SK-N-SH (cell line): ENCODE measurements at regions not wholly inside any gene's neighbourhood (a gene's known extent, or its start where the extent isn't known, plus 50 kb on each side); places are given as distances from the start of the nearest gene placed in this dataset.

Experiments used
- CTCF ChIA-PET: fragments of 300-600, 350-600 bp; formaldehyde crosslinking; extraction: SDS; loops from one replicate; lab custom pipeline; 2021; lab: Yijun Ruan, JAX
- POLR2A ChIA-PET: fragments of 350-600 bp; sonication (Branson Sonifier 250); formaldehyde crosslinking; extraction: SDS; loops from one replicate; lab custom pipeline; 2020; ENCODE audit warnings: antibody characterized with exemption, inconsistent platforms; lab: Yijun Ruan, JAX
- DNase-seq: peaks from one replicate; pipeline ENCODE4 v3.0.0; 2012
- H2AFZ ChIP-seq: fragments of 200-600 bp; sonication (generic); 2 replicates; pipeline ENCODE4 v1.8.1; 2016; ENCODE audit warnings: antibody characterized with exemption, mild to moderate bottlenecking, low read depth
- H3F3A ChIP-seq: fragments of 200-600 bp; sonication (generic); replicated peaks from 2 replicates; pipeline ENCODE3; 2016; ENCODE audit warnings: antibody characterized with exemption, mild to moderate bottlenecking; ENCODE audit not compliant: insufficient read depth
- H3K27ac ChIP-seq, 2 experiments: fragments of 200-500 bp in 1 of 2; fragments of 200-600 bp in 1 of 2; sonication (Bioruptor generic) in 1 of 2; sonication (generic), shearing (Covaris generic) in 1 of 2; 2 replicates each; pipeline versions ENCODE4 v1.5.1 to v1.6.1; 2014 to 2016; ENCODE audit warnings: low read depth in 2 of 2, inconsistent platforms in 1 of 2, low read length in 1 of 2, mild to moderate bottlenecking in 1 of 2, mixed read lengths in 1 of 2
- H3K27me3 ChIP-seq: fragments of 200-600 bp; sonication (generic), shearing (Covaris generic); 2 replicates; pipeline ENCODE4 v1.6.1; 2016; ENCODE audit warnings: mixed run types; ENCODE audit not compliant: insufficient read depth
- H3K36me3 ChIP-seq, 2 experiments: fragments of 200-500 bp in 1 of 2; fragments of 200-600 bp in 1 of 2; sonication (Bioruptor generic) in 1 of 2; sonication (generic) in 1 of 2; replicated peaks in 1 of 2; 2 replicates each; pipeline versions ENCODE3 to v1.5.1; 2014 to 2016; ENCODE audit warnings: low read length in 1 of 2, mild to moderate bottlenecking in 1 of 2; ENCODE audit not compliant: insufficient read depth in 2 of 2, control insufficient read depth in 1 of 2
- H3K4me1 ChIP-seq, 2 experiments: fragments of 200-500 bp in 1 of 2; fragments of 200-600 bp in 1 of 2; sonication (Bioruptor generic) in 1 of 2; sonication (generic), shearing (Covaris generic) in 1 of 2; 2 replicates each; pipeline versions ENCODE4 v1.5.1 to v1.6.1; 2014 to 2016; ENCODE audit warnings: low read depth in 1 of 2, low read length in 1 of 2, mixed run types in 1 of 2; ENCODE audit not compliant: insufficient read depth in 2 of 2, control insufficient read depth in 1 of 2
- H3K4me2 ChIP-seq: fragments of 200-600 bp; sonication (generic), shearing (Covaris generic); 2 replicates; pipeline ENCODE4 v1.6.1; 2017; ENCODE audit warnings: mixed run types
- H3K4me3 ChIP-seq, 2 experiments: fragments of 200-500 bp in 1 of 2; fragments of 200-600 bp in 1 of 2; sonication (Bioruptor generic) in 1 of 2; sonication (generic), shearing (Covaris generic) in 1 of 2; 2 replicates each; pipeline versions ENCODE4 v1.5.1 to v1.8.1; 2014 to 2016; ENCODE audit warnings: low read depth in 2 of 2, inconsistent platforms in 1 of 2, low read length in 1 of 2, mild to moderate bottlenecking in 1 of 2, mixed read lengths in 1 of 2, moderate library complexity in 1 of 2
- H3K79me2 ChIP-seq: fragments of 200-600 bp; sonication (generic); 2 replicates; pipeline ENCODE4 v1.8.1; 2017; ENCODE audit warnings: mild to moderate bottlenecking; ENCODE audit not compliant: insufficient read depth
- H3K9ac ChIP-seq: fragments of 200-600 bp; sonication (generic); 2 replicates; pipeline ENCODE4 v1.6.1; 2017; ENCODE audit warnings: mixed run types
- H3K9me2 ChIP-seq: fragments of 200-600 bp; sonication (generic); 2 replicates; pipeline ENCODE4 v1.6.1; 2017; ENCODE audit warnings: mixed run types
- H3K9me3 ChIP-seq: fragments of 200-600 bp; sonication (generic); 2 replicates; pipeline ENCODE4 v1.6.1; 2017; ENCODE audit warnings: mixed run types, mild to moderate bottlenecking, moderate library complexity
- H4K20me1 ChIP-seq: fragments of 200-600 bp; sonication (generic); 2 replicates; pipeline ENCODE4 v1.6.1; 2017; ENCODE audit warnings: mild to moderate bottlenecking, mixed run types; ENCODE audit not compliant: insufficient read depth
- CTCF ChIP-seq: fragments of 200-600 bp; sonication (generic); IDR thresholded peaks from 2 replicates; pipeline ENCODE4 v1.6.1; 2017; ENCODE audit warnings: antibody characterized with exemption, mild to moderate bottlenecking, moderate library complexity
- ELF1 ChIP-seq: IDR thresholded peaks from 2 replicates; pipeline ENCODE4 v1.4.0; 2012
- EP300 ChIP-seq, 2 experiments: IDR thresholded peaks; 2 replicates each; pipeline versions ENCODE4 v1.4.0 to v1.6.1; 2012; ENCODE audit warnings: borderline replicate concordance in 1 of 2, low read depth in 1 of 2, low read length in 1 of 2
- FOXM1 ChIP-seq: IDR thresholded peaks from 2 replicates; pipeline ENCODE4 v1.4.0; 2012; ENCODE audit warnings: low read depth, mild to moderate bottlenecking
- GABPA ChIP-seq: IDR thresholded peaks from 2 replicates; pipeline ENCODE4 v1.4.0; 2012; ENCODE audit warnings: low read depth, mild to moderate bottlenecking
- MAX ChIP-seq: IDR thresholded peaks from 2 replicates; pipeline ENCODE4 v1.4.0; 2012; ENCODE audit warnings: low read depth
- MEF2A ChIP-seq: IDR thresholded peaks from 2 replicates; pipeline ENCODE4 v1.4.0; 2012; ENCODE audit warnings: low read depth, borderline replicate concordance
- PBX3 ChIP-seq: IDR thresholded peaks from 2 replicates; pipeline ENCODE4; 2012
- RAD21 ChIP-seq: IDR thresholded peaks from 2 replicates; pipeline ENCODE4 v1.6.1; 2012; ENCODE audit warnings: mild to moderate bottlenecking, low read length
- RCOR1 ChIP-seq: fragments of 150-350 bp; IDR thresholded peaks from 2 replicates; pipeline ENCODE4 v1.6.1; 2017; ENCODE audit warnings: antibody characterized with exemption, low read length
- RFX5 ChIP-seq: IDR thresholded peaks from 2 replicates; pipeline ENCODE4 v1.6.1; 2012; ENCODE audit warnings: mild to moderate bottlenecking, improper control_type of control experiment, low read length
- SIN3A ChIP-seq: IDR thresholded peaks from 2 replicates; pipeline ENCODE4 v1.6.1; 2012; ENCODE audit warnings: low read depth, mild to moderate bottlenecking, low read length, moderate library complexity, borderline replicate concordance
- USF2 ChIP-seq: fragments of 150-350 bp; IDR thresholded peaks from 2 replicates; pipeline ENCODE4 v1.6.1; 2017; ENCODE audit warnings: antibody characterized with exemption, low read length, low read depth, borderline replicate concordance
- ZBTB33 ChIP-seq: IDR thresholded peaks from 2 replicates; pipeline ENCODE4 v1.4.0; 2012; ENCODE audit warnings: low read depth, borderline replicate concordance
- WGBS: methylation state at CpG from one replicate; pipeline ENCODE4 v1.1.6; 2017; ENCODE audit warnings: low lambda C conversion rate; 5-methylcytosine and 5-hydroxymethylcytosine counted together

- no peak for TF ChIP-seq RFX5
- no peak for TF ChIP-seq ELF1
- TF ChIP-seq ZBTB33: no peak
- TF ChIP-seq MEF2A: no peak
- no peak for TF ChIP-seq RCOR1
- TF ChIP-seq SIN3A: no peak
- TF ChIP-seq USF2: no peak
- TF ChIP-seq PBX3: no peak
Observed at GRCh38 chr7:83842894-83843293, 194.0 kb upstream of the SEMA3E start (continued).

GRCh38 chr7:83837683-83838082, 188.7 kb upstream of the SEMA3E start:
- no peaks in the 10 kb centered on the region for H3K36me3 ChIP-seq
- H3K9me2 ChIP-seq: no peaks in the 10 kb centered on the region
- H4K20me1 ChIP-seq: no peaks in the 10 kb centered on the region
- H3K9ac ChIP-seq: no peak overlapping the region
- no peak overlapping the region for H3K4me3 ChIP-seq
- no peaks in the 10 kb centered on the region for H3K27me3 ChIP-seq
- no peak overlapping the region for H3K4me2 ChIP-seq
- no peaks in the 10 kb centered on the region for H3K9me3 ChIP-seq
- peaks cover 0 to 3% of the 10 kb centered on the region in 2 experiments; a peak in 1 of 4 replicates for H3K4me1 ChIP-seq
- no peaks in the 10 kb centered on the region for H3F3A ChIP-seq
- no peak overlapping the region for H2AFZ ChIP-seq
- no peak for DNase-seq
- ChIA-PET POLR2A (no interaction called here), CTCF (interaction anchor here (1.2 kb wide), 1 partner anchor 12 kb away, joined by 3 read pairs; no protein-coding TSS in a partner anchor)
- WGBS: 87% methylated on average over 1 of the region's 1 CpG
- H3K27ac ChIP-seq: no peak overlapping the region
- no peaks in the 10 kb centered on the region for H3K79me2 ChIP-seq
- TF ChIP-seq RFX5 (no peak), FOXM1 (no peak), GABPA (no peak), MAX (no peak), EP300 (IDR thresholded peaks at IDR 0.05; ENCODE audit: borderline replicate concordance in 1 of 2, low read depth in 1 of 2, low read length in 1 of 2) (no peak), CTCF (no peak), RAD21 (no peak), SIN3A (no peak)
